ENCODE measurements at regions not wholly inside any gene's neighbourhood (a gene's known extent, or its start where the extent isn't known, plus 50 kb on each side); places are given as distances from the start of the nearest gene placed in this dataset.

GRCh38 chr11:80443177-80443576 is 1002.3 kb upstream of the TENM4 start:
- no peaks in the 10 kb centered on the region for H3K4me1 Mint-ChIP-seq
- H3K9me3 Mint-ChIP-seq = peaks cover 3% of the 10 kb centered on the region in 3 donors
- H3K36me3 Mint-ChIP-seq = no peaks in the 10 kb centered on the region
- no peak overlapping the region for H3K4me3 Mint-ChIP-seq
- peak overlapping the region in 1 of 3 donors; percentile 20 for H3K27ac Mint-ChIP-seq
- no peaks in the 10 kb centered on the region for H3K27me3 Mint-ChIP-seq

GRCh38 chr11:80441821-80442220 is 1001.0 kb upstream of the TENM4 start:
- no peak overlapping the region for H3K27ac Mint-ChIP-seq
- peaks cover 3 to 5% (median 3%) of the 10 kb centered on the region in 3 donors for H3K9me3 Mint-ChIP-seq
- no peaks in the 10 kb centered on the region for H3K4me1 Mint-ChIP-seq

GRCh38 chr11:80440835-80441234 is 1000.0 kb upstream of the TENM4 start:
- Mint-ChIP-seq H3K36me3 (no peaks in the 10 kb centered on the region), H3K27ac (no peak overlapping the region), H3K4me1 (no peaks in the 10 kb centered on the region), H3K9me3 (peaks cover 2 to 5% (median 2%) of the 10 kb centered on the region in 3 donors), H3K4me3 (no peak overlapping the region), H3K27me3 (no peaks in the 10 kb centered on the region)

More at GRCh38 chr11:80441821-80442220, 1001.0 kb upstream of the TENM4 start:
- no peaks in the 10 kb centered on the region for H3K36me3 Mint-ChIP-seq
- no peaks in the 10 kb centered on the region for H3K27me3 Mint-ChIP-seq
- no peak overlapping the region for H3K4me3 Mint-ChIP-seq

- no peak overlapping the region for H3K4me3 Mint-ChIP-seq
- H3K4me1 Mint-ChIP-seq = no peaks in the 10 kb centered on the region
- H3K27ac Mint-ChIP-seq = no peak overlapping the region
- H3K9me3 Mint-ChIP-seq = peaks cover 0 to 17% (median 2%) of the 10 kb centered on the region in 3 donors
- H3K27me3 Mint-ChIP-seq = no peaks in the 10 kb centered on the region
- no peaks in the 10 kb centered on the region for H3K36me3 Mint-ChIP-seq
Observed at GRCh38 chr11:80436547-80436946, 995.7 kb upstream of the TENM4 start.

- Mint-ChIP-seq H3K4me3 (no peak overlapping the region), H3K9me3 (peaks cover 0 to 19% (median 3%) of the 10 kb centered on the region in 3 donors), H3K27ac (no peak overlapping the region), H3K36me3 (no peaks in the 10 kb centered on the region), H3K4me1 (no peaks in the 10 kb centered on the region), H3K27me3 (no peaks in the 10 kb centered on the region)
Observed at GRCh38 chr11:80435345-80435744, 994.5 kb upstream of the TENM4 start.

- Mint-ChIP-seq H3K4me1 (no peaks in the 10 kb centered on the region), H3K4me3 (no peak overlapping the region), H3K36me3 (no peaks in the 10 kb centered on the region), H3K27me3 (no peaks in the 10 kb centered on the region), H3K27ac (no peak overlapping the region), H3K9me3 (peaks cover 3 to 19% (median 3%) of the 10 kb centered on the region in 3 donors)
Observed at GRCh38 chr11:80432057-80432456, 991.2 kb upstream of the TENM4 start.

GRCh38 chr11:80424012-80424695 is 983.3 kb upstream of the TENM4 start:
- Mint-ChIP-seq H3K36me3 (no peaks in the 10 kb centered on the region), H3K9me3 (peaks cover 3 to 8% (median 5%) of the 10 kb centered on the region in 3 donors), H3K27ac (no peak overlapping the region), H3K4me1 (peaks cover 0 to 2% (median 0%) of the 10 kb centered on the region in 3 donors), H3K27me3 (no peaks in the 10 kb centered on the region), H3K4me3 (no peak overlapping the region)

GRCh38 chr11:80420374-80420773 is 979.5 kb upstream of the TENM4 start:
- Mint-ChIP-seq H3K27ac (no peak overlapping the region), H3K27me3 (no peaks in the 10 kb centered on the region), H3K9me3 (peaks cover 0 to 8% (median 5%) of the 10 kb centered on the region in 3 donors), H3K36me3 (no peaks in the 10 kb centered on the region), H3K4me3 (no peak overlapping the region), H3K4me1 (peaks cover 0 to 2% (median 1%) of the 10 kb centered on the region in 3 donors)

- H3K27ac Mint-ChIP-seq = no peak overlapping the region
- no peaks in the 10 kb centered on the region for H3K36me3 Mint-ChIP-seq
- H3K4me1 Mint-ChIP-seq = peaks cover 0 to 1% (median 0%) of the 10 kb centered on the region in 3 donors
- no peak overlapping the region for H3K4me3 Mint-ChIP-seq
- H3K27me3 Mint-ChIP-seq = no peaks in the 10 kb centered on the region
- H3K9me3 Mint-ChIP-seq = peaks cover 4 to 9% (median 5%) of the 10 kb centered on the region in 3 donors
Observed at GRCh38 chr11:80417681-80418080, 976.9 kb upstream of the TENM4 start.

- Mint-ChIP-seq H3K4me3 (no peak overlapping the region), H3K9me3 (peaks cover 2 to 15% (median 4%) of the 10 kb centered on the region in 3 donors), H3K4me1 (peaks cover 0 to 1% (median 0%) of the 10 kb centered on the region in 3 donors), H3K36me3 (no peaks in the 10 kb centered on the region), H3K27me3 (no peaks in the 10 kb centered on the region), H3K27ac (no peak overlapping the region)
Observed at GRCh38 chr11:80415580-80415979, 974.8 kb upstream of the TENM4 start.

GRCh38 chr11:80414181-80415165 is 973.6 kb upstream of the TENM4 start:
- no peaks in the 10 kb centered on the region for H3K27me3 Mint-ChIP-seq
- no peak overlapping the region for H3K27ac Mint-ChIP-seq
- no peaks in the 10 kb centered on the region for H3K36me3 Mint-ChIP-seq
- H3K9me3 Mint-ChIP-seq = peaks cover 2 to 15% (median 6%) of the 10 kb centered on the region in 3 donors
- peaks cover 0 to 1% (median 0%) of the 10 kb centered on the region in 3 donors for H3K4me1 Mint-ChIP-seq
- H3K4me3 Mint-ChIP-seq = no peak overlapping the region

GRCh38 chr11:80412604-80413003 is 971.8 kb upstream of the TENM4 start:
- Mint-ChIP-seq H3K27ac (no peak overlapping the region), H3K36me3 (no peaks in the 10 kb centered on the region)

GRCh38 chr11:80393210-80393609 is 952.4 kb upstream of the TENM4 start:
- H3K27me3 Mint-ChIP-seq = peaks cover 2% of the 10 kb centered on the region
- no peaks in the 10 kb centered on the region for H3K9me3 Mint-ChIP-seq
- no peaks in the 10 kb centered on the region for H3K36me3 Mint-ChIP-seq
- H3K4me3 Mint-ChIP-seq = no peak overlapping the region
- H3K4me1 Mint-ChIP-seq = no peaks in the 10 kb centered on the region
- H3K27ac Mint-ChIP-seq = no peak overlapping the region

More at GRCh38 chr11:80412604-80413003, 971.8 kb upstream of the TENM4 start:
- H3K9me3 Mint-ChIP-seq = peaks cover 6 to 15% (median 7%) of the 10 kb centered on the region in 3 donors
- H3K4me1 Mint-ChIP-seq = peaks cover 0 to 1% (median 0%) of the 10 kb centered on the region in 3 donors
- H3K27me3 Mint-ChIP-seq = no peaks in the 10 kb centered on the region
- no peak overlapping the region for H3K4me3 Mint-ChIP-seq

- Mint-ChIP-seq H3K27ac (no peak overlapping the region), H3K4me3 (no peak overlapping the region), H3K27me3 (peaks cover 2% of the 10 kb centered on the region), H3K4me1 (no peaks in the 10 kb centered on the region), H3K9me3 (peaks cover 0 to 3% (median 0%) of the 10 kb centered on the region in 3 donors), H3K36me3 (no peaks in the 10 kb centered on the region)
Observed at GRCh38 chr11:80390505-80390904, 949.7 kb upstream of the TENM4 start.

- H3K4me3 Mint-ChIP-seq = no peak overlapping the region
- no peaks in the 10 kb centered on the region for H3K36me3 Mint-ChIP-seq
- H3K27ac Mint-ChIP-seq = no peak overlapping the region
- peaks cover 0 to 3% (median 3%) of the 10 kb centered on the region in 3 donors for H3K9me3 Mint-ChIP-seq
- no peaks in the 10 kb centered on the region for H3K4me1 Mint-ChIP-seq
- H3K27me3 Mint-ChIP-seq = peaks cover 2% of the 10 kb centered on the region
Observed at GRCh38 chr11:80388536-80388935, 947.7 kb upstream of the TENM4 start.

Data from IgD-negative memory B cell (primary cell).